Spleen (tissue), 7 donors: ENCODE measurements at regions not wholly inside any gene's neighbourhood (a gene's known extent, or its start where the extent isn't known, plus 50 kb on each side); places are given as distances from the start of the nearest gene placed in this dataset.

Source experiments
- CTCF ChIP-seq, 11 experiments: fragments of 200-600 bp in 7 of 11; fragments of 450-650 bp in 4 of 11; sonication (generic) in 4 of 11; IDR thresholded peaks in 8 of 11; conservative IDR thresholded peaks in 3 of 11; 1 replicate in 7 of 11; 2 replicates in 4 of 11; pipeline versions ENCODE4 v1.4.0 to v1.8.0; 2016 to 2021; ENCODE audit warnings: antibody characterized with exemption in 11 of 11, inconsistent platforms in 4 of 11, mild to moderate bottlenecking in 1 of 11
- POLR2AphosphoS5 ChIP-seq, 3 donors: sonication (generic); formaldehyde crosslinking; IDR thresholded peaks; one replicate each; pipeline ENCODE4 v1.5.1; 2017; ENCODE audit warnings: antibody characterized with exemption in 3 of 3
- donor health status: DM: no; HTN: no; CAD: no; lungs with moderate emphysema.
- donor health status: DM: no; HTN: no; CAD: no.
- donor health status: DM: no; HTN: no; CAD: no.

GRCh38 chr2:128978212-128978611 is 659.5 kb upstream of the HS6ST1 start:
- no peak for TF ChIP-seq CTCF (IDR thresholded peaks at IDR 0.05 in 8 of 11, conservative IDR thresholded peaks at IDR 0.05 in 3 of 11)
- no peak for TF ChIP-seq POLR2AphosphoS5 (IDR thresholded peaks at IDR 0.05)
